ENCODE measurements at regions not wholly inside any gene's neighbourhood (a gene's known extent, or its start where the extent isn't known, plus 50 kb on each side); places are given as distances from the start of the nearest gene placed in this dataset.

GRCh38 chr1:96409087-96409486 is 312.5 kb upstream of the PTBP2 start:
- H3K4me3 ChIP-seq (ENCODE audit: low read depth, low read length) = no peak overlapping the region
- TF ChIP-seq CTCF (IDR thresholded peaks at IDR 0.05; ENCODE audit: insufficient read depth, low read depth, low read length) = no peak
- no peak for DNase-seq (ENCODE audit: low read depth)

- no peak for DNase-seq (ENCODE audit: low read depth)
- no peak for TF ChIP-seq CTCF (IDR thresholded peaks at IDR 0.05; ENCODE audit: insufficient read depth, low read depth, low read length)
- no peak overlapping the region for H3K4me3 ChIP-seq (ENCODE audit: low read depth, low read length)
These were observed 311.9 kb upstream of the PTBP2 start for GRCh38 chr1:96409689-96410088.

GRCh38 chr1:96411006-96411405 is 310.6 kb upstream of the PTBP2 start:
- no peak for TF ChIP-seq CTCF (IDR thresholded peaks at IDR 0.05; ENCODE audit: insufficient read depth, low read depth, low read length)
- DNase-seq (ENCODE audit: low read depth) = no peak
- no peak overlapping the region for H3K4me3 ChIP-seq (ENCODE audit: low read depth, low read length)

- H3K4me3 ChIP-seq (ENCODE audit: low read depth, low read length) = no peak overlapping the region
- no peak for DNase-seq (ENCODE audit: low read depth)
These were observed 307.0 kb upstream of the PTBP2 start for GRCh38 chr1:96414598-96414997.

GRCh38 chr1:96416111-96416595 is 305.4 kb upstream of the PTBP2 start:
- DNase-seq (ENCODE audit: low read depth) = peak; percentile 91
- TF ChIP-seq CTCF (IDR thresholded peaks at IDR 0.05; ENCODE audit: insufficient read depth, low read depth, low read length) = no peak
- H3K4me3 ChIP-seq (ENCODE audit: low read depth, low read length) = no peak overlapping the region

More at GRCh38 chr1:96414598-96414997, 307.0 kb upstream of the PTBP2 start:
- no peak for TF ChIP-seq CTCF (IDR thresholded peaks at IDR 0.05; ENCODE audit: insufficient read depth, low read depth, low read length)

GRCh38 chr1:96416701-96417444 is 304.7 kb upstream of the PTBP2 start:
- H3K4me3 ChIP-seq (ENCODE audit: low read depth, low read length) = no peak overlapping the region
- peak; percentile 29 for DNase-seq (ENCODE audit: low read depth)
- no peak for TF ChIP-seq CTCF (IDR thresholded peaks at IDR 0.05; ENCODE audit: insufficient read depth, low read depth, low read length)

- no peak for TF ChIP-seq CTCF (IDR thresholded peaks at IDR 0.05; ENCODE audit: insufficient read depth, low read depth, low read length)
- peak; percentile 37 for DNase-seq (ENCODE audit: low read depth)
- H3K4me3 ChIP-seq (ENCODE audit: low read depth, low read length) = no peak overlapping the region
These were observed 302.6 kb upstream of the PTBP2 start for GRCh38 chr1:96418969-96419368.
